GM19351 (cell line): ENCODE measurements at regions not wholly inside any gene's neighbourhood (a gene's known extent, or its start where the extent isn't known, plus 50 kb on each side); places are given as distances from the start of the nearest gene placed in this dataset.
"Not testable (repeated sequence)": the region's sequence is repeated elsewhere in the genome, so short reads cannot be mapped to it uniquely, and the experiment has no call there.

ENCODE experiments used
- ATAC-seq: cut with Tn5 transposase; IDR thresholded peaks from one replicate; pipeline ENCODE4 v1.9.1; 2021; ENCODE audit warnings: mild to moderate bottlenecking, moderate library complexity; ENCODE audit not compliant: unreplicated experiment

- no peak for ATAC-seq
Measured at GRCh38 chr14:46596236-46596635, 55.3 kb downstream of the RPL10L start.

- no peak for ATAC-seq
Measured at GRCh38 chr14:46582826-46583225, 68.8 kb downstream of the RPL10L start.

GRCh38 chr14:46581036-46581671 lies 70.4 kb downstream of the RPL10L start:
- ATAC-seq: no peak

GRCh38 chr14:46574978-46575375 lies 76.6 kb downstream of the RPL10L start:
- ATAC-seq: no peak

GRCh38 chr14:46574221-46574977 lies 77.2 kb downstream of the RPL10L start:
- no peak for ATAC-seq

GRCh38 chr14:46573498-46573897 lies 78.1 kb downstream of the RPL10L start:
- ATAC-seq: no peak

- ATAC-seq: no peak
Measured at GRCh38 chr14:46571970-46572369, 79.6 kb downstream of the RPL10L start.

- ATAC-seq: not testable (repeated sequence)
Measured at GRCh38 chr14:46568161-46568560, 83.4 kb downstream of the RPL10L start.

GRCh38 chr14:46550836-46551235 lies 100.7 kb downstream of the RPL10L start:
- no peak for ATAC-seq

GRCh38 chr14:46540986-46541385 lies 110.6 kb downstream of the RPL10L start:
- ATAC-seq: no peak

- no peak for ATAC-seq
Measured at GRCh38 chr14:46519121-46519520, 132.5 kb downstream of the RPL10L start.

- ATAC-seq: not testable (repeated sequence)
Measured at GRCh38 chr14:46508752-46509151, 142.8 kb downstream of the RPL10L start.

GRCh38 chr14:46499521-46499920 lies 152.1 kb downstream of the RPL10L start:
- ATAC-seq: no peak

- no peak for ATAC-seq
Measured at GRCh38 chr14:46496409-46496808, 155.2 kb downstream of the RPL10L start.

GRCh38 chr14:46490238-46490685 lies 161.3 kb downstream of the RPL10L start:
- ATAC-seq: peak; percentile 98

- no peak for ATAC-seq
Measured at GRCh38 chr14:46488374-46488773, 163.2 kb downstream of the RPL10L start.

- ATAC-seq: no peak
Measured at GRCh38 chr14:46487582-46488350, 163.8 kb downstream of the RPL10L start.

GRCh38 chr14:46482200-46482599 lies 169.4 kb downstream of the RPL10L start:
- no peak for ATAC-seq

- no peak for ATAC-seq
Measured at GRCh38 chr14:46480817-46481216, 170.8 kb downstream of the RPL10L start.

GRCh38 chr14:46472261-46472660 lies 179.3 kb downstream of the RPL10L start:
- ATAC-seq: no peak

- ATAC-seq: no peak
Measured at GRCh38 chr14:46464341-46464740, 187.2 kb downstream of the RPL10L start.

- ATAC-seq: no peak
Measured at GRCh38 chr14:46451800-46452199, 199.8 kb downstream of the RPL10L start.
